SK-N-SH treated with all-trans-retinoic acid at 6 μM for 48 hours (cell line): ENCODE measurements at regions not wholly inside any gene's neighbourhood (a gene's known extent, or its start where the extent isn't known, plus 50 kb on each side); places are given as distances from the start of the nearest gene placed in this dataset.

Source experiments
- ATAC-seq: fragments of 200-7000 bp; cut with Tn5 transposase; 3 replicates; pipeline ENCODE4 v1.9.1; 2020; ENCODE audit warnings: mild to moderate bottlenecking, moderate library complexity
- ARNTL ChIP-seq: fragments of 450-650 bp; formaldehyde crosslinking; IDR thresholded peaks from 2 replicates; pipeline ENCODE4 v1.5.0; 2020; ENCODE audit warnings: low read depth, mild to moderate bottlenecking, moderate library complexity, borderline replicate concordance
- BACH2 ChIP-seq: fragments of 250-450 bp; sonication (Bioruptor Pico); IDR thresholded peaks from 2 replicates; pipeline ENCODE4 v1.9.0; 2021; ENCODE audit warnings: mild to moderate bottlenecking, borderline replicate concordance
- CSDC2 ChIP-seq: fragments of 250-450 bp; sonication (Bioruptor Pico); IDR thresholded peaks from 2 replicates; pipeline ENCODE4 v1.5.0; 2020; ENCODE audit warnings: mild to moderate bottlenecking, moderate library complexity
- ESRRG ChIP-seq: fragments of 250-450 bp; sonication (Bioruptor Pico); IDR thresholded peaks from 2 replicates; pipeline ENCODE4 v1.6.1; 2021; ENCODE audit warnings: mild to moderate bottlenecking
- GLIS3 ChIP-seq: fragments of 250-450 bp; sonication (Bioruptor Pico); IDR thresholded peaks from 2 replicates; pipeline ENCODE4 v1.5.0; 2020; ENCODE audit warnings: mild to moderate bottlenecking, moderate library complexity
- OSR1 ChIP-seq: fragments of 250-450 bp; sonication (Bioruptor Pico); IDR thresholded peaks from 2 replicates; pipeline ENCODE4 v1.8.0; 2022; ENCODE audit warnings: moderate library complexity, mild to moderate bottlenecking, inconsistent platforms
- PPARA ChIP-seq: fragments of 250-450 bp; sonication (Bioruptor Pico); IDR thresholded peaks from 2 replicates; pipeline ENCODE4 v1.5.0; 2020; ENCODE audit warnings: mild to moderate bottlenecking, borderline replicate concordance
- RARB ChIP-seq: fragments of 250-450 bp; sonication (Bioruptor Pico); IDR thresholded peaks from 2 replicates; pipeline ENCODE4 v1.8.0; 2021; ENCODE audit warnings: mild to moderate bottlenecking, moderate library complexity
- TCF4 ChIP-seq: fragments of 250-450 bp; sonication (Bioruptor Pico); IDR thresholded peaks from 2 replicates; pipeline ENCODE4 v1.8.0; 2021; ENCODE audit warnings: mild to moderate bottlenecking, moderate library complexity, borderline replicate concordance
- ZC3H10 ChIP-seq: fragments of 250-450 bp; sonication (Bioruptor Pico); IDR thresholded peaks from 2 replicates; pipeline ENCODE4 v1.5.1; 2021; ENCODE audit warnings: mild to moderate bottlenecking, moderate library complexity
- ZFP3 ChIP-seq: fragments of 250-450 bp; sonication (Bioruptor Pico); IDR thresholded peaks from 2 replicates; pipeline ENCODE4 v1.5.0; 2020; ENCODE audit warnings: mild to moderate bottlenecking, moderate library complexity
- ZFP30 ChIP-seq: fragments of 450-650 bp; formaldehyde crosslinking; IDR thresholded peaks from 2 replicates; pipeline ENCODE4 v1.5.0; 2022; ENCODE audit warnings: mild to moderate bottlenecking, moderate library complexity
- ZNF565 ChIP-seq: fragments of 450-650 bp; formaldehyde crosslinking; conservative IDR thresholded peaks from 2 replicates; pipeline ENCODE4 v1.5.0; 2020; ENCODE audit warnings: low read depth, mild to moderate bottlenecking, moderate library complexity
- ZNF70 ChIP-seq: fragments of 450-650 bp; formaldehyde crosslinking; IDR thresholded peaks from 2 replicates; pipeline ENCODE4 v1.5.0; 2020; ENCODE audit warnings: mild to moderate bottlenecking, moderate library complexity
- ZNF8 ChIP-seq: fragments of 450-650 bp; formaldehyde crosslinking; IDR thresholded peaks from 2 replicates; pipeline ENCODE4 v1.5.0; 2020; ENCODE audit warnings: mild to moderate bottlenecking, moderate library complexity
- TF ChIP-seq, protein P1 (sequence below): fragments of 250-450 bp; sonication (Bioruptor Pico); IDR thresholded peaks from 2 replicates; pipeline ENCODE4 v1.8.0; 2021; ENCODE audit warnings: low read depth, mild to moderate bottlenecking, moderate library complexity, borderline replicate concordance
- TF ChIP-seq, protein P2 (sequence below): fragments of 250-450 bp; sonication (Bioruptor Pico); IDR thresholded peaks from 2 replicates; pipeline ENCODE4 v1.5.1; 2021; ENCODE audit warnings: mild to moderate bottlenecking, moderate library complexity
- TF ChIP-seq, protein P3 (sequence below): fragments of 250-450 bp; sonication (Bioruptor Pico); IDR thresholded peaks from 2 replicates; pipeline ENCODE4 v1.5.0; 2020; ENCODE audit warnings: mild to moderate bottlenecking, moderate library complexity
- TF ChIP-seq, protein P4 (sequence below): fragments of 250-450 bp; sonication (Bioruptor Pico); IDR thresholded peaks from 2 replicates; pipeline ENCODE4 v1.8.0; 2020; ENCODE audit warnings: mild to moderate bottlenecking, moderate library complexity, borderline replicate concordance

DNA sequence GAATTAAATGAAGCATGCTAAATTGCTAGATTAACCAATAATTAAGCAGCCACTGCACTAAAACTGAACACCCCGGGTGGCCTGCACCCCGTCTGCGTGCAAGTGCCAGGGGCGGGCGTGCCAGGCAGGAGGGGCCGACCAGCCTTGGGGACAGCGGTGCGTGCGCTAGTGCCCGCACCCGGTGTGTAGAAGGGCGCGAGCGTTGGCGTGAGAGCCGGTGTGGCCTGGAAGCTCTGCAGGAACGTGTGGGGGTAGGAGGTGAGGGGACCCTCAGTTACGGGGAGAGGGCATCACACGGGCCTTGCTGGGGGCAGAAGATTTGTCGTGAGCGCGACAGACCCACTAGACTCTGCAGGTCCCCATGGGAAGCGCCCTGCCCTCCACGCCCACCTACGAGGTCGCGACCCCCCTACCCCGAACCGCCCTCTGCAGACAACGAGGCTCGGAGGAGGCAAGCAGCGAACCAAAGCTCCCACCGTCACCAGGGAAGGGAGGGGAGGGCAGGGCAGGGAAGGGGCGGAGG is 105.8 kb downstream of the FAM53A start (continued):
- TF ChIP-seq, protein P1, sequence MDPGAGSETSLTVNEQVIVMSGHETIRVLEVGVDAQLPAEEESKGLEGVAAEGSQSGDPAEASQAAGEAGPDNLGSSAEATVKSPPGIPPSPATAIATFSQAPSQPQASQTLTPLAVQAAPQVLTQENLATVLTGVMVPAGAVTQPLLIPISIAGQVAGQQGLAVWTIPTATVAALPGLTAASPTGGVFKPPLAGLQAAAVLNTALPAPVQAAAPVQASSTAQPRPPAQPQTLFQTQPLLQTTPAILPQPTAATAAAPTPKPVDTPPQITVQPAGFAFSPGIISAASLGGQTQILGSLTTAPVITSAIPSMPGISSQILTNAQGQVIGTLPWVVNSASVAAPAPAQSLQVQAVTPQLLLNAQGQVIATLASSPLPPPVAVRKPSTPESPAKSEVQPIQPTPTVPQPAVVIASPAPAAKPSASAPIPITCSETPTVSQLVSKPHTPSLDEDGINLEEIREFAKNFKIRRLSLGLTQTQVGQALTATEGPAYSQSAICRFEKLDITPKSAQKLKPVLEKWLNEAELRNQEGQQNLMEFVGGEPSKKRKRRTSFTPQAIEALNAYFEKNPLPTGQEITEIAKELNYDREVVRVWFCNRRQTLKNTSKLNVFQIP (CRISPR knock-in tag): no peak
- TF ChIP-seq, protein P2, sequence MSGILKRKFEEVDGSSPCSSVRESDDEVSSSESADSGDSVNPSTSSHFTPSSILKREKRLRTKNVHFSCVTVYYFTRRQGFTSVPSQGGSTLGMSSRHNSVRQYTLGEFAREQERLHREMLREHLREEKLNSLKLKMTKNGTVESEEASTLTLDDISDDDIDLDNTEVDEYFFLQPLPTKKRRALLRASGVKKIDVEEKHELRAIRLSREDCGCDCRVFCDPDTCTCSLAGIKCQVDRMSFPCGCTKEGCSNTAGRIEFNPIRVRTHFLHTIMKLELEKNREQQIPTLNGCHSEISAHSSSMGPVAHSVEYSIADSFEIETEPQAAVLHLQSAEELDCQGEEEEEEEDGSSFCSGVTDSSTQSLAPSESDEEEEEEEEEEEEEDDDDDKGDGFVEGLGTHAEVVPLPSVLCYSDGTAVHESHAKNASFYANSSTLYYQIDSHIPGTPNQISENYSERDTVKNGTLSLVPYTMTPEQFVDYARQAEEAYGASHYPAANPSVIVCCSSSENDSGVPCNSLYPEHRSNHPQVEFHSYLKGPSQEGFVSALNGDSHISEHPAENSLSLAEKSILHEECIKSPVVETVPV: no peak
- TF ChIP-seq RARB (CRISPR knock-in tag) (no peak), CSDC2 (CRISPR knock-in tag) (no peak), TCF4 (CRISPR knock-in tag) (no peak), ZFP3 (CRISPR knock-in tag) (no peak), OSR1 (CRISPR knock-in tag) (no peak), ZC3H10 (CRISPR knock-in tag) (no peak), ZFP30 (CRISPR knock-in tag) (no peak), ZNF8 (CRISPR knock-in tag) (no peak)
- TF ChIP-seq, all 23 proteins: peak for 0

DNA sequence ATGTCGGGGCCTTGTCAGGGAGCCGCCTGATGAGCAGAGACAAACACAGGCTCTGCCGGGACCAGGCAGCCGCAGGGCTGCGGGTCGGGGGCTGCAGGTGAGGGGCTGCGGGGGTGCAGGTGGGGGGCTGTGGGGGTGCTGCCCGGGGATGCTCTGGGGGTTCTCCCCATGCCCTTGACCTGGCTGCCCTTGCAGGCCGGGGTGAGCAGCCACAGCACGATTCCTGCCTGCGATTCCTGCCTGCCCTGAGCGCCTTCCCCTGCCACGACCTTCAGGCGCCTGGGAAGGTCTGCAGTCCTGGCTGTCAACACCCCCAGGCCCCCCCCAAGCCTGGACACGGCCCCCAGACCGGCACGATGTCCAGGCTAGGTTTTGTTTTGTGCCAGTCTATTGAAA is 106.3 kb downstream of the FAM53A start:
- TF ChIP-seq, protein P1 (CRISPR knock-in tag): no peak
- TF ChIP-seq, protein P2: no peak
- TF ChIP-seq PPARA (CRISPR knock-in tag) (no peak), ZC3H10 (CRISPR knock-in tag) (no peak), ZNF70 (CRISPR knock-in tag) (no peak), ESRRG (CRISPR knock-in tag) (no peak), ARNTL (CRISPR knock-in tag) (no peak), OSR1 (CRISPR knock-in tag) (no peak), BACH2 (CRISPR knock-in tag) (no peak), GLIS3 (no peak), ZNF8 (CRISPR knock-in tag) (no peak), CSDC2 (CRISPR knock-in tag) (no peak)
- TF ChIP-seq, protein P3, sequence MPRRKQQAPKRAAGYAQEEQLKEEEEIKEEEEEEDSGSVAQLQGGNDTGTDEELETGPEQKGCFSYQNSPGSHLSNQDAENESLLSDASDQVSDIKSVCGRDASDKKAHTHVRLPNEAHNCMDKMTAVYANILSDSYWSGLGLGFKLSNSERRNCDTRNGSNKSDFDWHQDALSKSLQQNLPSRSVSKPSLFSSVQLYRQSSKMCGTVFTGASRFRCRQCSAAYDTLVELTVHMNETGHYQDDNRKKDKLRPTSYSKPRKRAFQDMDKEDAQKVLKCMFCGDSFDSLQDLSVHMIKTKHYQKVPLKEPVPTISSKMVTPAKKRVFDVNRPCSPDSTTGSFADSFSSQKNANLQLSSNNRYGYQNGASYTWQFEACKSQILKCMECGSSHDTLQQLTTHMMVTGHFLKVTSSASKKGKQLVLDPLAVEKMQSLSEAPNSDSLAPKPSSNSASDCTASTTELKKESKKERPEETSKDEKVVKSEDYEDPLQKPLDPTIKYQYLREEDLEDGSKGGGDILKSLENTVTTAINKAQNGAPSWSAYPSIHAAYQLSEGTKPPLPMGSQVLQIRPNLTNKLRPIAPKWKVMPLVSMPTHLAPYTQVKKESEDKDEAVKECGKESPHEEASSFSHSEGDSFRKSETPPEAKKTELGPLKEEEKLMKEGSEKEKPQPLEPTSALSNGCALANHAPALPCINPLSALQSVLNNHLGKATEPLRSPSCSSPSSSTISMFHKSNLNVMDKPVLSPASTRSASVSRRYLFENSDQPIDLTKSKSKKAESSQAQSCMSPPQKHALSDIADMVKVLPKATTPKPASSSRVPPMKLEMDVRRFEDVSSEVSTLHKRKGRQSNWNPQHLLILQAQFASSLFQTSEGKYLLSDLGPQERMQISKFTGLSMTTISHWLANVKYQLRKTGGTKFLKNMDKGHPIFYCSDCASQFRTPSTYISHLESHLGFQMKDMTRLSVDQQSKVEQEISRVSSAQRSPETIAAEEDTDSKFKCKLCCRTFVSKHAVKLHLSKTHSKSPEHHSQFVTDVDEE (CRISPR knock-in tag): no peak
- ATAC-seq: no peak

DNA sequence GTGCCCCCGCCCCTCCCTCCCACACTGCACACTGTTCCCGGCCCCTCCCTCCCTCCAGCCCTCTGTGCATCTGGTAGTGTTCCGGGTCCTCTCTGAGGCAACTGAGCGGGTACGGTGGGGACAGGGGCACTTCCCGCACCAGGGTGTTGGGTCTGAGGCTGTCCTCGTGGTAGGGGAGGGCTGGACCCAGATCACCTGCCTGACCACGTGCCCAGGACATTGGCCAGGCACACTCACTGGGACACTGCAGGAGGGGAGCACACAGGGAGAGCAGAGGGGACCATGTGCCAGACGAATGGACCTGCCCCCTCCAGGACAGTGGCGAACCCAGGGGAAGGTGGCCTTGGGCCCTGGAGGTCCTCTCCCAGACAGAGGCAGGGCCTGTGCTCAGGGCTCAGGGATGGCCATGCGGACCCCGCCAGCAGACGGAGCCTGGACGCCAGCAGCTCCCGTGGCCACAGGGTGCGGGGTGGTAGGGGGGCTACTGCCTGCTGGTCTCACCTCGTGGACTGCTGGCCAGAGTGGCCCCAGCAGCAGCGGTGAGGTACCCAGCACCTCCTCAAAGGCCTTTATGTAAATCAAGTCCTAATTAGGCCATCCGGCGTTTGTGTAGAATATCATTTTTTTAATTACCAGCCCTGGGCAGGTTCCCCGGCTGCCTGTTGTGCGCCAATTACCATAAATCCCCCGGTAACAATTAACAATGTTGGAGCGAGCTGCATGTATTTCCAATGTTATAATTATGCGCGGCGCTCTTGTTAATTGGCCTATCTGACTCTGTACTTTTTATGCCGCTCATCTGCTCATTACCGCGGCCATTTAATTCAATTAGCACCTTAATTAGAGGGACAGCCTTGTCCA is 106.9 kb downstream of the FAM53A start:
- no peak for ATAC-seq
- TF ChIP-seq, protein P1 (CRISPR knock-in tag): no peak
- TF ChIP-seq ARNTL (CRISPR knock-in tag) (no peak), CSDC2 (CRISPR knock-in tag) (no peak), OSR1 (CRISPR knock-in tag) (no peak), BACH2 (CRISPR knock-in tag) (no peak), RARB (CRISPR knock-in tag) (no peak), ZNF565 (CRISPR knock-in tag) (no peak)
- TF ChIP-seq, protein P3 (CRISPR knock-in tag): no peak
- TF ChIP-seq, protein P4, sequence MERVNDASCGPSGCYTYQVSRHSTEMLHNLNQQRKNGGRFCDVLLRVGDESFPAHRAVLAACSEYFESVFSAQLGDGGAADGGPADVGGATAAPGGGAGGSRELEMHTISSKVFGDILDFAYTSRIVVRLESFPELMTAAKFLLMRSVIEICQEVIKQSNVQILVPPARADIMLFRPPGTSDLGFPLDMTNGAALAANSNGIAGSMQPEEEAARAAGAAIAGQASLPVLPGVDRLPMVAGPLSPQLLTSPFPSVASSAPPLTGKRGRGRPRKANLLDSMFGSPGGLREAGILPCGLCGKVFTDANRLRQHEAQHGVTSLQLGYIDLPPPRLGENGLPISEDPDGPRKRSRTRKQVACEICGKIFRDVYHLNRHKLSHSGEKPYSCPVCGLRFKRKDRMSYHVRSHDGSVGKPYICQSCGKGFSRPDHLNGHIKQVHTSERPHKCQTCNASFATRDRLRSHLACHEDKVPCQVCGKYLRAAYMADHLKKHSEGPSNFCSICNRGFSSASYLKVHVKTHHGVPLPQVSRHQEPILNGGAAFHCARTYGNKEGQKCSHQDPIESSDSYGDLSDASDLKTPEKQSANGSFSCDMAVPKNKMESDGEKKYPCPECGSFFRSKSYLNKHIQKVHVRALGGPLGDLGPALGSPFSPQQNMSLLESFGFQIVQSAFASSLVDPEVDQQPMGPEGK (CRISPR knock-in tag): no peak
